Transverse colon (tissue), 4 donors: ENCODE measurements at regions not wholly inside any gene's neighbourhood (a gene's known extent, or its start where the extent isn't known, plus 50 kb on each side); places are given as distances from the start of the nearest gene placed in this dataset.

ENCODE experiments used
- DNase-seq: peaks from one replicate; pipeline ENCODE4 v3.0.0-alpha.2; 2019
- H3K27ac ChIP-seq, 4 donors: fragments of 200-600 bp; sonication (generic); 2 replicates each; pipeline ENCODE4 v1.5.1; 2016 to 2018; ENCODE audit warnings: inconsistent platforms in 4 of 4
- H3K27me3 ChIP-seq: fragments of 200-600 bp; sonication (generic); 2 replicates; pipeline ENCODE4 v1.5.1; 2017; ENCODE audit warnings: inconsistent platforms
- H3K36me3 ChIP-seq, 4 donors: fragments of 200-600 bp; sonication (generic); 2 replicates each; pipeline ENCODE4 v1.5.1; 2017 to 2019; ENCODE audit warnings: inconsistent platforms in 4 of 4
- H3K4me1 ChIP-seq, 4 donors: fragments of 200-600 bp; sonication (generic); 2 replicates each; pipeline ENCODE4 v1.5.1; 2017 to 2020; ENCODE audit warnings: inconsistent platforms in 4 of 4
- H3K4me3 ChIP-seq, 4 donors: fragments of 200-600 bp; sonication (generic); 1 replicate in 1 of 4; 2 replicates in 3 of 4; pipeline versions ENCODE4 v1.5.1 to v1.6.1; 2017 to 2019; ENCODE audit warnings: inconsistent platforms in 4 of 4
- H3K9me3 ChIP-seq, 2 donors: fragments of 200-600 bp; sonication (generic); 2 replicates each; pipeline ENCODE4 v1.5.1; 2017 to 2019; ENCODE audit warnings: inconsistent platforms in 2 of 2
- EP300 ChIP-seq: sonication (generic); formaldehyde crosslinking; IDR thresholded peaks from one replicate; pipeline ENCODE4 v1.6.1; 2017; ENCODE audit warnings: antibody characterized with exemption, low read depth
- POLR2A ChIP-seq: fragments of 450-650 bp; IDR thresholded peaks from one replicate; pipeline ENCODE4 v1.6.1; 2016; ENCODE audit warnings: antibody characterized with exemption, mild to moderate bottlenecking, moderate library complexity
- POLR2AphosphoS5 ChIP-seq, 3 donors: sonication (generic); formaldehyde crosslinking; IDR thresholded peaks; one replicate each; pipeline ENCODE4 v1.6.1; 2016; ENCODE audit warnings: antibody characterized with exemption in 3 of 3
- WGBS, 2 donors: methylation state at CpG; one replicate each; pipeline ENCODE4 v1.1.5; 2018; ENCODE audit warnings: low coverage in 1 of 2; 5-methylcytosine and 5-hydroxymethylcytosine counted together
- in situ Hi-C, 4 donors: fragments of 200-750 bp; cut with MboI; loops; one replicate each; pipeline versions ENCODE4 v1.15.0 to v1.15.1; 2017; ENCODE audit warnings: low sequenced_read_pairs in 3 of 4, low pct_ligation_motif_present in 1 of 4, low pct_unique_long_range_greater_than_20kb in 1 of 4
- intact Hi-C: fragments of 100-400 bp; cut with DNase I; formaldehyde crosslinking; loops from one replicate; pipeline ENCODE4 v1.15.1; 2023; ENCODE audit warnings: low total_unique reads
- TF ChIP-seq, protein P1 (sequence below), 5 experiments: fragments of 200-600 bp in 3 of 5; fragments of 450-650 bp in 2 of 5; sonication (generic) in 3 of 5; IDR thresholded peaks; 1 replicate in 2 of 5; 2 replicates in 3 of 5; pipeline ENCODE4 v1.5.1; 2016 to 2017; ENCODE audit warnings: antibody characterized with exemption in 5 of 5, inconsistent platforms in 3 of 5, mild to moderate bottlenecking in 2 of 5, moderate library complexity in 1 of 5

DNA sequence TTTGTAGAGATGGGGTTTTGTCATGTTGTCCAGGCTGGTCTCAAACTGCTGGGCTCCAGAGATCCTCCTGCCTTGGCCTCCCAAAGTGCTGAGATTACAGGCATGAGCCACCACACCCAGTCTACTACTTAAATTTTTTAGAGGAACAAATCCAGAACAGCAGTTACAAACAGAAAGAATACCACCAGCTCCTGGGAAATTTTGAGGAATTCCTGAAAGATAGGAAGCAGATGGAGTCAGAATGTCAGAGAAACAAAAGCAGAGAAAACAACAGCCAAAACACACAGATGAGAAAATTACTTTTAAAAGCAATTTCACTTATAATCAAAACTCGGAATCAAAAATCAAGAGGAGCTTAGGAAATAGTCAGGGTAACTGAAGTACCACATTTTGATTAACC, 543.3 kb upstream of the MARCKS start:
- no peaks in the 10 kb centered on the region for H3K9me3 ChIP-seq
- H3K27ac ChIP-seq: no peak overlapping the region
- H3K36me3 ChIP-seq: no peaks in the 10 kb centered on the region
- no peak for TF ChIP-seq POLR2A
- TF ChIP-seq EP300: no peak
- TF ChIP-seq POLR2AphosphoS5 (IDR thresholded peaks at IDR 0.05): no peak
- TF ChIP-seq, protein P1, sequence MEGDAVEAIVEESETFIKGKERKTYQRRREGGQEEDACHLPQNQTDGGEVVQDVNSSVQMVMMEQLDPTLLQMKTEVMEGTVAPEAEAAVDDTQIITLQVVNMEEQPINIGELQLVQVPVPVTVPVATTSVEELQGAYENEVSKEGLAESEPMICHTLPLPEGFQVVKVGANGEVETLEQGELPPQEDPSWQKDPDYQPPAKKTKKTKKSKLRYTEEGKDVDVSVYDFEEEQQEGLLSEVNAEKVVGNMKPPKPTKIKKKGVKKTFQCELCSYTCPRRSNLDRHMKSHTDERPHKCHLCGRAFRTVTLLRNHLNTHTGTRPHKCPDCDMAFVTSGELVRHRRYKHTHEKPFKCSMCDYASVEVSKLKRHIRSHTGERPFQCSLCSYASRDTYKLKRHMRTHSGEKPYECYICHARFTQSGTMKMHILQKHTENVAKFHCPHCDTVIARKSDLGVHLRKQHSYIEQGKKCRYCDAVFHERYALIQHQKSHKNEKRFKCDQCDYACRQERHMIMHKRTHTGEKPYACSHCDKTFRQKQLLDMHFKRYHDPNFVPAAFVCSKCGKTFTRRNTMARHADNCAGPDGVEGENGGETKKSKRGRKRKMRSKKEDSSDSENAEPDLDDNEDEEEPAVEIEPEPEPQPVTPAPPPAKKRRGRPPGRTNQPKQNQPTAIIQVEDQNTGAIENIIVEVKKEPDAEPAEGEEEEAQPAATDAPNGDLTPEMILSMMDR (IDR thresholded peaks at IDR 0.05): no peak
- H3K4me1 ChIP-seq: no peaks in the 10 kb centered on the region
- 85 to 88% methylated on average over 1 of the region's 1 CpG for WGBS, 2 donors
- in situ Hi-C loops (loop anchor here in 3 of 4 donors (10.0 to 25.0 kb wide), 3 partner anchors 548 to 573 kb away; partner anchors contain the start of gene MARCKS (in 1 of the 3)), intact Hi-C loops (loop anchor here (10.0 kb wide), 1 partner anchor 131 kb away; no protein-coding TSS in a partner anchor)
- H3K4me3 ChIP-seq: no peak overlapping the region
- no peaks in the 10 kb centered on the region for H3K27me3 ChIP-seq
- no peak for DNase-seq

DNA sequence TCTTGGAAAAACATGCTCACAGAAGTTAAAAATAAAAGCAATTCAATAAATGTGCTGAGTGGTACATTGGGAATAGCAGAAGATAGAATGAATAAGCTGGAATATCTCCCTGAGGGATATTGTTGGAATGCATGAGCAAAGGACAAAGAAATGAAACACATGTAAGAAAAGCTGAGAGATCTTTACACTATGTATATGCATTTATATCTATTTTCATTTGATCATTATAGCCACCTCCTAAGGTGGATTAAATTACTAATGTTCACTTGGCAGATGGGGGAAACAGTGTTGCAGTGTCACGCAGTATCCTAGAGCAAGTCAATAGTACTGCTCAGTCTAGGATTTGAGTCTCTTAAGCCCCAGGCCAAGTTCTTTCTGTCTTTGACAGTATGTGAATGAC, 542.0 kb upstream of the MARCKS start:
- Histone ChIP-seq H3K27ac (no peak overlapping the region), H3K4me3 (no peak overlapping the region), H3K9me3 (no peaks in the 10 kb centered on the region), H3K36me3 (no peaks in the 10 kb centered on the region), H3K4me1 (no peaks in the 10 kb centered on the region), H3K27me3 (no peaks in the 10 kb centered on the region)
- TF ChIP-seq, protein P1 (IDR thresholded peaks at IDR 0.05): no peak
- no peak for TF ChIP-seq EP300
- TF ChIP-seq POLR2A: no peak
- no peak for TF ChIP-seq POLR2AphosphoS5 (IDR thresholded peaks at IDR 0.05)
- no peak for DNase-seq
- intact Hi-C loops: loop anchor here (10.0 kb wide), 1 partner anchor 130 kb away; no protein-coding TSS in a partner anchor
- in situ Hi-C loops: loop anchor here in 3 of 4 donors (10.0 to 25.0 kb wide), 3 partner anchors 547 to 572 kb away; partner anchors contain the start of gene MARCKS (in 1 of the 3)
- WGBS, 2 donors: 92 to 100% methylated on average over 1 of the region's 1 CpG

GRCh38 chr6:113315879-113316278, 541.3 kb upstream of the MARCKS start:
- no peaks in the 10 kb centered on the region for H3K9me3 ChIP-seq
- no peak overlapping the region for H3K4me3 ChIP-seq
- TF ChIP-seq POLR2AphosphoS5 (IDR thresholded peaks at IDR 0.05) (no peak), EP300 (no peak), POLR2A (no peak)
- TF ChIP-seq, protein P1 (IDR thresholded peaks at IDR 0.05): no peak
- H3K4me1 ChIP-seq: no peaks in the 10 kb centered on the region
- no peak overlapping the region for H3K27ac ChIP-seq
- intact Hi-C loops: loop anchor here (10.0 kb wide), 1 partner anchor 129 kb away; no protein-coding TSS in a partner anchor
- 54 to 72% methylated on average over 4 of the region's 4 CpGs for WGBS, 2 donors
- in situ Hi-C loops: loop anchor here in 3 of 4 donors (10.0 to 25.0 kb wide), 3 partner anchors 546 to 571 kb away; partner anchors contain the start of gene MARCKS (in 1 of the 3)
- no peaks in the 10 kb centered on the region for H3K36me3 ChIP-seq
- H3K27me3 ChIP-seq: no peaks in the 10 kb centered on the region
- DNase-seq: no peak

- Histone ChIP-seq H3K4me1 (no peaks in the 10 kb centered on the region), H3K36me3 (no peaks in the 10 kb centered on the region), H3K27ac (no peak overlapping the region), H3K4me3 (no peak overlapping the region), H3K9me3 (no peaks in the 10 kb centered on the region), H3K27me3 (no peaks in the 10 kb centered on the region)
- DNase-seq: no peak
- in situ Hi-C loops: loop anchor here in 3 of 4 donors (10.0 to 25.0 kb wide), 3 partner anchors 545 to 570 kb away; partner anchors contain the start of gene MARCKS (in 1 of the 3)
- intact Hi-C loops: loop anchor here (10.0 kb wide), 1 partner anchor 127 kb away; no protein-coding TSS in a partner anchor
- WGBS, 2 donors: 79 to 89% methylated on average over 2 of the region's 2 CpGs
- no peak for TF ChIP-seq POLR2A
- no peak for TF ChIP-seq EP300
- TF ChIP-seq, protein P1 (IDR thresholded peaks at IDR 0.05): no peak
- TF ChIP-seq POLR2AphosphoS5 (IDR thresholded peaks at IDR 0.05): no peak
Measured at GRCh38 chr6:113317442-113317841, 539.7 kb upstream of the MARCKS start.
